HG03439 (cell line): ENCODE measurements at regions not wholly inside any gene's neighbourhood (a gene's known extent, or its start where the extent isn't known, plus 50 kb on each side); places are given as distances from the start of the nearest gene placed in this dataset.

ENCODE experiments used
- ATAC-seq: cut with Tn5 transposase; IDR thresholded peaks from one replicate; pipeline ENCODE4 v1.9.1; 2021; ENCODE audit warnings: mild to moderate bottlenecking, moderate library complexity; ENCODE audit not compliant: unreplicated experiment

GRCh38 chr2:18332477-18332876 is 228.0 kb downstream of the RDH14 start:
- ATAC-seq: no peak

GRCh38 chr2:18325118-18325517 is 235.3 kb downstream of the RDH14 start:
- ATAC-seq: no peak

- ATAC-seq: no peak
Measured at GRCh38 chr2:18319987-18320386, 240.5 kb downstream of the RDH14 start.

- ATAC-seq: no peak
Measured at GRCh38 chr2:18317017-18317416, 243.4 kb downstream of the RDH14 start.

- ATAC-seq: no peak
Measured at GRCh38 chr2:18312818-18313217, 247.6 kb downstream of the RDH14 start.

GRCh38 chr2:18311420-18312195 is 248.8 kb downstream of the RDH14 start:
- no peak for ATAC-seq

- ATAC-seq: no peak
Measured at GRCh38 chr2:18309627-18310026, 250.8 kb downstream of the RDH14 start.

GRCh38 chr2:18309188-18309587 is 251.3 kb downstream of the RDH14 start:
- ATAC-seq: no peak

- no peak for ATAC-seq
Measured at GRCh38 chr2:18304849-18305248, 255.6 kb downstream of the RDH14 start.

GRCh38 chr2:18301421-18302139 is 258.9 kb downstream of the RDH14 start:
- no peak for ATAC-seq

GRCh38 chr2:18299423-18300212 is 260.8 kb downstream of the RDH14 start:
- no peak for ATAC-seq

GRCh38 chr2:18297534-18298058 is 262.9 kb downstream of the RDH14 start:
- no peak for ATAC-seq

GRCh38 chr2:18290386-18290785 is 270.1 kb downstream of the RDH14 start:
- ATAC-seq: no peak

GRCh38 chr2:18286897-18287296 is 273.6 kb downstream of the RDH14 start:
- ATAC-seq: no peak

- ATAC-seq: no peak
Measured at GRCh38 chr2:18284331-18284730, 276.1 kb downstream of the RDH14 start.

- no peak for ATAC-seq
Measured at GRCh38 chr2:18282026-18282425, 278.4 kb downstream of the RDH14 start.

GRCh38 chr2:18276583-18277075 is 283.8 kb downstream of the RDH14 start:
- ATAC-seq: no peak

- ATAC-seq: no peak
Measured at GRCh38 chr2:18273205-18273604, 287.2 kb downstream of the RDH14 start.

GRCh38 chr2:18272148-18272494 is 288.3 kb downstream of the RDH14 start:
- no peak for ATAC-seq

GRCh38 chr2:18271370-18272147 is 288.9 kb downstream of the RDH14 start:
- ATAC-seq: no peak
